ENCODE measurements at regions not wholly inside any gene's neighbourhood (a gene's known extent, or its start where the extent isn't known, plus 50 kb on each side); places are given as distances from the start of the nearest gene placed in this dataset.
"Not testable (repeated sequence)": the region's sequence is repeated elsewhere in the genome, so short reads cannot be mapped to it uniquely, and the experiment has no call there.

DNA sequence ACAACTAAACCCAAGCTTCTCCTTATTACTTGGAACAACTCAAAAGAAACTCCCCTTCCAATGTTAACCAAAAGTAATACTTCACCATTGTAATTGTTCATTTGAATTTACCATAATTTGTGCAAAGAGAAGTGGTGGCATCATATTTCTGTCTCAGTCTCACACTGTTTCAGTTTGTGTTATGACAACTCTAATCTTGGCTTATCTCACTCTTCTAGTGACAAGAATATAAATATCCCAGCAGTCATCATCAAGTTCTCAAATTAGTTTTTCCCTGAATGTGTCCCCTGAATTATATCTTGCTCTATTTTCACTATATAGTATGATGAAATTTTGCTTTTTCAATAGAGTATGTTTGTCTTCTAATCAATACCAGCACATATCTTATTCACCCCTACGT, 681.4 kb upstream of the PRR20A start:
- DNase-seq (ENCODE audit: low read depth) = no peak
- TF ChIP-seq, protein P1, sequence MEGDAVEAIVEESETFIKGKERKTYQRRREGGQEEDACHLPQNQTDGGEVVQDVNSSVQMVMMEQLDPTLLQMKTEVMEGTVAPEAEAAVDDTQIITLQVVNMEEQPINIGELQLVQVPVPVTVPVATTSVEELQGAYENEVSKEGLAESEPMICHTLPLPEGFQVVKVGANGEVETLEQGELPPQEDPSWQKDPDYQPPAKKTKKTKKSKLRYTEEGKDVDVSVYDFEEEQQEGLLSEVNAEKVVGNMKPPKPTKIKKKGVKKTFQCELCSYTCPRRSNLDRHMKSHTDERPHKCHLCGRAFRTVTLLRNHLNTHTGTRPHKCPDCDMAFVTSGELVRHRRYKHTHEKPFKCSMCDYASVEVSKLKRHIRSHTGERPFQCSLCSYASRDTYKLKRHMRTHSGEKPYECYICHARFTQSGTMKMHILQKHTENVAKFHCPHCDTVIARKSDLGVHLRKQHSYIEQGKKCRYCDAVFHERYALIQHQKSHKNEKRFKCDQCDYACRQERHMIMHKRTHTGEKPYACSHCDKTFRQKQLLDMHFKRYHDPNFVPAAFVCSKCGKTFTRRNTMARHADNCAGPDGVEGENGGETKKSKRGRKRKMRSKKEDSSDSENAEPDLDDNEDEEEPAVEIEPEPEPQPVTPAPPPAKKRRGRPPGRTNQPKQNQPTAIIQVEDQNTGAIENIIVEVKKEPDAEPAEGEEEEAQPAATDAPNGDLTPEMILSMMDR (IDR thresholded peaks at IDR 0.05; ENCODE audit: low read depth, low read length, missing control alignments) = no peak
- in situ Hi-C loops (cut with HindIII; ENCODE audit: low sequenced_read_pairs) = no loop called here
- H3K4me3 ChIP-seq (ENCODE audit: low read depth, low read length) = no peak overlapping the region

DNA sequence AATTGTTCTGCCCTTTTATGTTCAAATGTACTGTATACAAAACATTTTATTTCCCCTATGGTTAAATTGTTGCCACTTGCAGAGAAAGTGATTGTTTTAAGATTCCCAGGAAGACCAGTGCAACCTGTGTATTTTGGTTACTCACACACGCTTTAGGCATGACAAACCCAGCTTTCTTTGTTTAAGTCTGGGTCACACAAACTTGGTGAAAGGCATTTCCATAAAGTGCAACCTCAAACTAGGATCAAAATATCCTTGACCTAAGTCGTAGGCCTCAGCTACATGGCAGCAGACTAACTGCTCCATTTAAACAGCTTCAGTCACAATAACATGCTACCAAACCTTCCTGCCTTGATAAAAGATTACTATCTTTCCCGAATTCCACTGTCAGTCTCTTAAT, 639.0 kb upstream of the PRR20A start:
- DNase-seq (ENCODE audit: low read depth) = no peak
- in situ Hi-C loops (cut with HindIII; ENCODE audit: low sequenced_read_pairs) = no loop called here
- no peak overlapping the region for H3K4me3 ChIP-seq (ENCODE audit: low read depth, low read length)
- TF ChIP-seq, protein P1 (IDR thresholded peaks at IDR 0.05; ENCODE audit: low read depth, low read length, missing control alignments) = no peak

DNA sequence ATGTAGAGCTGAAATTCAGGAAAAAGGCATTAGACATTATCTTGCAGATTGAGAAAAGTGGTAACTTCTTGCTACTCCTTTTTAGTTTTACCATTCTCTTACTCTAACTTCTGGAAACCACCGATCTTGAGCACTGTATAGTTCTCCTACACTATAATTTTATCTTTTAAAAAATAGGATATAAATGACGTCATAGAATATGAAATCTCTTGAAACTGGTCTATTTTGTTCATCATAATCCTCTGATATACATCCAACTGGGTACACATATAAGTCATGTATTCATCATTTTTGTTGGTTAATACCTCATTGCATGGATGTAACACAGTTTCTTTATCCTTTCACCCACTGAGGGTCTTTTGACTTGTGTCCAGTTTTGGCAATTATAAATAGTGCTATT, 629.9 kb upstream of the PRR20A start:
- no peak overlapping the region for H3K4me3 ChIP-seq (ENCODE audit: low read depth, low read length)
- DNase-seq (ENCODE audit: low read depth) = no peak
- in situ Hi-C loops (cut with HindIII; ENCODE audit: low sequenced_read_pairs) = no loop called here
- TF ChIP-seq, protein P1 (IDR thresholded peaks at IDR 0.05; ENCODE audit: low read depth, low read length, missing control alignments) = no peak

DNA sequence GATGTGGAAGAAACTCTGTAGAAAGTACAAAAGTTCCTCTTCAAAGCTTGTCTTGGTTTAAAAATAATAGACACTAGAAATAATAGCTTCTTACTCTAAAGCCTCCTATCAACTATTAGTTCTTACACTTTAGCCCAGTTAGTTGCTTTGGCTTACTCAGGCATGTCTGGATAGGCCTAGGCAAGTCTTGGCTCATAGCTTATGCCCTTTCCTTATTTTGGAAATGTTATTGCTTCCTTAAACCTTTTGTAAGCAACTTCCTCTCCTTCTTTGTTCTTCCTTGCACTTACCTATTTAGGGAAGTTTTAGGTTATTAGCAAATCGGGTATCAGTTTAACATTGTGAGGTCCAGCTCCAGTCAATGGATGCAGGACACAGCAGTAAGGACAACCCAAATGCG, 628.4 kb upstream of the PRR20A start:
- DNase-seq (ENCODE audit: low read depth); H3K4me3 ChIP-seq (ENCODE audit: low read depth, low read length); in situ Hi-C loops (cut with HindIII; ENCODE audit: low sequenced_read_pairs): not testable (repeated sequence)

DNA sequence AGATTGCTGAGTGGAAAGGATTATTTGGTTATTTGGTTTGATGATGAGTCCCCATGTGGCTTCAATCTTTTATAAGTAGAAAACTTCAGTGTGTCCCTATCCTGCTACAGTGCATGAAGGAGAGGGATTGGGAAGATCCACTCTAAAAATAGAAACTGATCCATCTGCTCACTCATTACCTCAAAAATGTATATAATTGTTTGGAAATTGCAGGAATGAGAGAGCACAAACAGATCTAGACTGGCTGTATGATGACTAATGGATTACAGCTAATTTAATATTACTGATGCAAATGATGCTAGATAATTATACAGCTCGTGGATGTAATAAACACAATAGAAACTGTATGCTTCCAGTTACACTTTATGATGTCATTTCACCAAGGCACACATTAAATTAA, 625.3 kb upstream of the PRR20A start:
- TF ChIP-seq, protein P1 (IDR thresholded peaks at IDR 0.05; ENCODE audit: low read depth, low read length, missing control alignments) = no peak
- no peak overlapping the region for H3K4me3 ChIP-seq (ENCODE audit: low read depth, low read length)
- in situ Hi-C loops (cut with HindIII; ENCODE audit: low sequenced_read_pairs) = no loop called here
- no peak for DNase-seq (ENCODE audit: low read depth)

DNA sequence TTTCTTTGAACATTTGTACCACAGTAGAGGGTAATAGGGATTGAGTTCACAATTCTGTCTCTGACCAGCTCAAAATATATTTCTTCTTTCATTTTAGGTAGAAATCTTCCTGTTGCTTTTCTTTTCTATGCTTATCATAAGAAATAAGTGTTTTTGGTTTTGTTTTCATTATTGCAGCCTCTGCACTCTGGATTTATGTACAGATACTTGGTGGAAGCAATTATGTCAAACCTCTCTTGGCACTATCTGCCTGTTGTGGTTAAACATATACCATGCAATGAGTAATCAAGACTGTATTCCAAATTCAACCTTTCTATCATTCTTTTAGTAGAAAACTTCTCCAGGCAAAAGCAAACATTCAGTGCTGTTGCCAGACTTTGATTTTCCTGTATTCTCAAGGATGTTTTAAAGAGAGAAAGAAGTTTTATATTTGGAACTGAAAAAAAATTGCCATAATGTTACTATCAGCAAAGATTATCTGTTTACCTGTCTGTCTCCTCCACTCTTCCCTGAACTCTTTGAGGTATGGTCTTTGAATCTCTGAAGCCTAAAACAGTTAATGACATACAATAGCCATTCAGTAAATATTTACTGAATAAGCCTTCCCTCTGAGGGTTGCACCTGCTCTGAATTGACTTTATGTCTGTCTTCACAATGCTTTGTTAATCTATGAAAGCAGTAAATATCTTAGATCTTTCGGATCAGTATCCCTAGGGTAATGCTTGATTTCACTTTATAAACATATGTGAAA, 612.5 kb upstream of the PRR20A start:
- in situ Hi-C loops (cut with HindIII; ENCODE audit: low sequenced_read_pairs) = no loop called here
- H3K4me3 ChIP-seq (ENCODE audit: low read depth, low read length) = no peak overlapping the region
- TF ChIP-seq, protein P1 (IDR thresholded peaks at IDR 0.05; ENCODE audit: low read depth, low read length, missing control alignments) = no peak
- no peak for DNase-seq (ENCODE audit: low read depth)

DNA sequence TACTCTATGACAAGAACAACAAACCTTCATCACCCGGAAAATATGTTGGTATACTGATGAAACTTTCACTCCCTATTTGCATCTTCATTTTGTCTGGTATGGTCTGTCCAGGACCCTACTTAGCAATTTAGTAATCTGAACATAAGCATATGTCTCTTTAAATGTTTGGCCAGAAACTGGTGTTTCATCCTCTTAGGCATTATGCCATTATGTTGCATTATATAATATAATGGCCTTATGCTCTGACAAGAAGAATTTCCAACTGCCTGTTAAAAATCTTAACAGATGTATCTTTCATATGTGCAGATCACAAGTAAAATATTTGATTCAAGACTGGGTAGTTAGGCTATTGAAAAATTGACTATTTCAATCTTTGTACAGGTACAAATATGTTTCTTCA, 610.6 kb upstream of the PRR20A start:
- TF ChIP-seq, protein P1 (IDR thresholded peaks at IDR 0.05; ENCODE audit: low read depth, low read length, missing control alignments) = no peak
- no peak overlapping the region for H3K4me3 ChIP-seq (ENCODE audit: low read depth, low read length)
- DNase-seq (ENCODE audit: low read depth) = no peak
- in situ Hi-C loops (cut with HindIII; ENCODE audit: low sequenced_read_pairs) = no loop called here

DNA sequence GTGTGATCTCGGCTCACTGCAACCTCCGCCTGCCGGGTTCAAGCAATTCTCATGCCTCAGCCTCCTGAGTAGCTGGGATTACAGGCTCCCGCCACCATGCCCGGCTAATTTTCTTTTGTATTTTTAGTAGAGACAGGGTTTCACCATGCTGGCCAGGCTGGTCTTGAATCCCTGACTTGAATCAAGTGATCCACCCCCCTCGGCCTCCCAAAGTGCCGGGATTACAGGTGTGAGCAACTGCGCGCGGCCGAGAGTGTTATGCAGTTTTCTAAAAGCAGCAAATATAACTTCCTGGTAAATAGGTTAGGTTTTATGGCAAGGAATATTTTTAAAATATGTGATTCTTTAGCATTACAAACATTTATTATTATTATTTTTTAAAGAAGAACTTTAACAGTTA, 592.8 kb upstream of the PRR20A start:
- H3K4me3 ChIP-seq (ENCODE audit: low read depth, low read length); DNase-seq (ENCODE audit: low read depth); in situ Hi-C loops (cut with HindIII; ENCODE audit: low sequenced_read_pairs): not testable (repeated sequence)
